PC-3 (cell line): ENCODE measurements at regions not wholly inside any gene's neighbourhood (a gene's known extent, or its start where the extent isn't known, plus 50 kb on each side); places are given as distances from the start of the nearest gene placed in this dataset.

Experiments
- CTCF ChIP-seq: fragments of 300-600 bp; sonication (generic); conservative IDR thresholded peaks from 2 replicates; pipeline ENCODE4 v1.5.1; 2017; ENCODE audit warnings: antibody characterized with exemption, low read depth, mild to moderate bottlenecking, low read length
- EZH2 ChIP-seq: fragments of 300-600 bp; sonication (generic); IDR thresholded peaks from one replicate; pipeline ENCODE4 v1.6.1; 2017; ENCODE audit warnings: antibody characterized with exemption, mild to moderate bottlenecking, low read length; ENCODE audit not compliant: unreplicated experiment
- EZH2phosphoT487 ChIP-seq: fragments of 300-600 bp; sonication (generic); IDR thresholded peaks from 2 replicates; pipeline ENCODE4 v1.6.1; 2018; ENCODE audit warnings: mild to moderate bottlenecking, antibody characterized with exemption, low read length, borderline replicate concordance

- no peak for TF ChIP-seq CTCF
- no peak for TF ChIP-seq EZH2
- TF ChIP-seq EZH2phosphoT487, result no peak
These were observed 930.3 kb upstream of the ARRDC3 start for GRCh38 chr5:92313385-92313784.
